HepG2 (cell line): ENCODE measurements at regions not wholly inside any gene's neighbourhood (a gene's known extent, or its start where the extent isn't known, plus 50 kb on each side); places are given as distances from the start of the nearest gene placed in this dataset.

ENCODE experiments used
- ATAC-seq: fragments of 200-7000 bp; cut with Tn5 transposase; 3 replicates; pipeline ENCODE4 v1.9.1; 2020; ENCODE audit warnings: mild to moderate bottlenecking, moderate library complexity
- BruUV-seq: library from RNA; stranded (reverse); fragments of 400-500 nt; replicated peaks from 2 replicates; lab custom pipeline; 2021; lab: Mats Ljungman, UMichigan
- CTCF ChIA-PET: fragments of 300-600 bp; formaldehyde crosslinking; extraction: SDS; loops from one replicate; lab custom pipeline; 2021; ENCODE audit warnings: low total read pairs, inconsistent platforms, low intra/inter-chr PET ratio; lab: Yijun Ruan, JAX
- POLR2A ChIA-PET: fragments of 350-600 bp; sonication (Branson Sonifier 250); formaldehyde crosslinking; loops from one replicate; lab custom pipeline; 2020; ENCODE audit warnings: antibody characterized with exemption, inconsistent platforms; lab: Yijun Ruan, JAX
- DNase-seq: peaks from one replicate; pipeline ENCODE4 v3.0.0-alpha.2; 2015; ENCODE audit warnings: low spot score
- FAIRE-seq: peaks from 3 replicates; lab custom pipeline; 2011; peaks lifted over from hg19 to GRCh38; lab: Jason Lieb, UNC
- H2AFZ ChIP-seq: one replicate; pipeline ENCODE4 v1.6.1; 2011; ENCODE audit warnings: low read length, inconsistent platforms
- H3K27ac ChIP-seq: fragments of 300-600 bp; 3 replicates; pipeline ENCODE4 v1.8.0; 2011; ENCODE audit warnings: mixed run types, mild to moderate bottlenecking, mixed read lengths, low read length, inconsistent platforms; ENCODE audit not compliant: insufficient read depth; ENCODE audit errors: extremely low read length
- H3K27me3 ChIP-seq, 2 experiments: fragments of 200-600 bp in 1 of 2; 2 replicates in 1 of 2; 3 replicates in 1 of 2; pipeline versions ENCODE4 v1.6.0 to v1.8.0; 2011; ENCODE audit warnings: low read length in 2 of 2, mild to moderate bottlenecking in 2 of 2, moderate library complexity in 2 of 2, inconsistent platforms in 1 of 2; ENCODE audit not compliant: insufficient read depth in 2 of 2, control insufficient read depth in 1 of 2
- H3K36me3 ChIP-seq, 2 experiments: fragments of 200-600 bp in 1 of 2; replicated peaks in 1 of 2; 2 replicates in 1 of 2; 3 replicates in 1 of 2; pipeline versions ENCODE4 v1.5.1 to v1.8.0; 2011; ENCODE audit warnings: low read length in 2 of 2, inconsistent platforms in 1 of 2; ENCODE audit not compliant: insufficient read depth in 2 of 2, control insufficient read depth in 1 of 2
- H3K4me1 ChIP-seq: 2 replicates; pipeline ENCODE4 v1.5.1; 2012; ENCODE audit warnings: low read length, inconsistent platforms; ENCODE audit not compliant: insufficient read depth
- H3K4me2 ChIP-seq: 2 replicates; pipeline ENCODE4 v1.6.0; 2011; ENCODE audit warnings: low read depth, low read length, inconsistent platforms
- H3K4me3 ChIP-seq, 3 experiments: fragments of 200-600 bp in 1 of 3; sonication (generic), shearing (Covaris generic) in 1 of 3; replicated peaks in 1 of 3; 2 replicates each; pipeline ENCODE4 v1.5.1; 2011 to 2016; ENCODE audit warnings: low read length in 3 of 3, inconsistent platforms in 2 of 3, low read depth in 2 of 3, mild to moderate bottlenecking in 2 of 3, control low read depth in 1 of 3, mixed read lengths in 1 of 3; ENCODE audit not compliant: insufficient read depth in 1 of 3
- H3K79me2 ChIP-seq: one replicate; pipeline ENCODE4 v1.6.1; 2011; ENCODE audit warnings: low read length, inconsistent platforms; ENCODE audit not compliant: insufficient read depth
- H3K9ac ChIP-seq: 2 replicates; pipeline ENCODE4 v1.6.0; 2011; ENCODE audit warnings: mild to moderate bottlenecking, low read depth, low read length, inconsistent platforms; ENCODE audit not compliant: insufficient read depth
- H3K9me3 ChIP-seq: 2 replicates; pipeline ENCODE4 v1.5.1; 2012; ENCODE audit warnings: mild to moderate bottlenecking, low read length
- H4K20me1 ChIP-seq: 2 replicates; pipeline ENCODE4 v1.6.0; 2011; ENCODE audit warnings: inconsistent platforms, mild to moderate bottlenecking, low read length, moderate library complexity; ENCODE audit not compliant: insufficient read depth
- ADNP ChIP-seq: sonication (generic); formaldehyde crosslinking; IDR thresholded peaks from 2 replicates; pipeline ENCODE4 v1.4.0; 2020; ENCODE audit warnings: missing genetic modification reagents
- CCAR2 ChIP-seq: fragments of 200-400 bp; formaldehyde crosslinking; optimal IDR thresholded peaks from 2 replicates; pipeline ENCODE3; 2018; ENCODE audit warnings: low read depth, mild to moderate bottlenecking, low read length, moderate library complexity
- MATR3 ChIP-seq: sonication (generic); formaldehyde crosslinking; IDR thresholded peaks from 2 replicates; pipeline ENCODE4 v1.4.0; 2020; ENCODE audit warnings: missing genetic modification reagents
- MLLT10 ChIP-seq: sonication (generic); formaldehyde crosslinking; IDR thresholded peaks from 2 replicates; pipeline ENCODE4 v1.4.0; 2020; ENCODE audit warnings: missing genetic modification reagents
- MXI1 ChIP-seq: IDR thresholded peaks from 3 replicates; pipeline ENCODE4 v1.6.1; 2012; ENCODE audit warnings: low read depth, low read length, inconsistent platforms, borderline replicate concordance
- POLR2G ChIP-seq: fragments of 200-400 bp; formaldehyde crosslinking; IDR thresholded peaks from 2 replicates; pipeline ENCODE4 v1.6.1; 2018; ENCODE audit warnings: mild to moderate bottlenecking, low read depth, low read length, moderate library complexity
- PRDM15 ChIP-seq: sonication (generic); formaldehyde crosslinking; IDR thresholded peaks from 2 replicates; pipeline ENCODE4 v1.4.0; 2020; ENCODE audit warnings: missing genetic modification reagents
- TBL1XR1 ChIP-seq: fragments of 150-350 bp; IDR thresholded peaks from 2 replicates; pipeline ENCODE4 v1.6.1; 2014; ENCODE audit warnings: borderline replicate concordance, low read length; ENCODE audit not compliant: partially characterized antibody
- TERF1 ChIP-seq: sonication (generic); formaldehyde crosslinking; IDR thresholded peaks from 2 replicates; pipeline ENCODE4 v1.8.0; 2022; ENCODE audit warnings: mild to moderate bottlenecking, missing genetic modification reagents, moderate library complexity
- TP53 ChIP-seq: sonication (generic); formaldehyde crosslinking; conservative IDR thresholded peaks from 2 replicates; pipeline ENCODE4 v1.4.0; 2020; ENCODE audit warnings: missing genetic modification reagents
- ZBTB46 ChIP-seq: sonication (generic); formaldehyde crosslinking; IDR thresholded peaks from 2 replicates; pipeline ENCODE4 v1.4.0; 2020; ENCODE audit warnings: mild to moderate bottlenecking, missing genetic modification reagents, borderline replicate concordance
- ZFYVE20 ChIP-seq: sonication (generic); formaldehyde crosslinking; IDR thresholded peaks from 2 replicates; pipeline ENCODE4 v1.8.0; 2023; ENCODE audit warnings: low read depth, mild to moderate bottlenecking, moderate library complexity, missing genetic modification reagents, borderline replicate concordance
- ZKSCAN5 ChIP-seq: sonication (generic); formaldehyde crosslinking; IDR thresholded peaks from 2 replicates; pipeline ENCODE4 v1.5.1; 2020; ENCODE audit warnings: mild to moderate bottlenecking, missing genetic modification reagents
- ZNF317 ChIP-seq: sonication (generic); formaldehyde crosslinking; IDR thresholded peaks from 2 replicates; pipeline ENCODE4 v1.5.0; 2020; ENCODE audit warnings: mild to moderate bottlenecking, missing genetic modification reagents
- ZNF563 ChIP-seq: sonication (generic); formaldehyde crosslinking; IDR thresholded peaks from 2 replicates; pipeline ENCODE4 v1.8.0; 2022; ENCODE audit warnings: mild to moderate bottlenecking, moderate library complexity, missing genetic modification reagents
- ZNF83 ChIP-seq: sonication (generic); formaldehyde crosslinking; IDR thresholded peaks from 2 replicates; pipeline ENCODE4 v1.4.0; 2020; ENCODE audit warnings: missing genetic modification reagents, mild to moderate bottlenecking, borderline replicate concordance
- ZNF841 ChIP-seq: sonication (generic); formaldehyde crosslinking; IDR thresholded peaks from 2 replicates; pipeline ENCODE4 v1.8.1; 2023; ENCODE audit warnings: missing genetic modification reagents, borderline replicate concordance
- WGBS: methylation state at CpG from one replicate; pipeline ENCODE4 v1.1.6; 2017; ENCODE audit warnings: low lambda C conversion rate; 5-methylcytosine and 5-hydroxymethylcytosine counted together
- in situ Hi-C: cut with HindIII; loops from 2 replicates; pipeline ENCODE4 v1.10.0; 2017; ENCODE audit warnings: low pct_unique_long_range_greater_than_20kb; ENCODE audit not compliant: extremely low pct_ligation_motif_present
- intact Hi-C: fragments of 100-400 bp; cut with micrococcal nuclease; formaldehyde crosslinking; loops from one replicate; pipeline ENCODE4 v1.10.0; 2022; ENCODE audit not compliant: unreplicated experiment

GRCh38 chr2:52054824-52055223 lies 1022.9 kb upstream of the NRXN1 start:
- H3K4me2 ChIP-seq = no peak overlapping the region
- no peak overlapping the region for H3K9ac ChIP-seq
- no peak for FAIRE-seq
- no peaks in the 10 kb centered on the region for H4K20me1 ChIP-seq
- WGBS = 0% methylated on average over 3 of the region's 3 CpGs
- in situ Hi-C loops (no loop called here), intact Hi-C loops (no loop called here)
- H3K4me3 ChIP-seq = no peak overlapping the region
- H3K79me2 ChIP-seq = no peaks in the 10 kb centered on the region
- H3K27ac ChIP-seq = no peak overlapping the region
- no peaks in the 10 kb centered on the region for H3K27me3 ChIP-seq
- no peak for ATAC-seq
- ChIA-PET CTCF (no interaction called here), POLR2A (no interaction called here)
- no TSS peak for BruUV-seq
- H2AFZ ChIP-seq = no peak overlapping the region
- no peak for DNase-seq
- no peaks in the 10 kb centered on the region for H3K36me3 ChIP-seq
- H3K9me3 ChIP-seq = peaks cover 81% of the 10 kb centered on the region
- H3K4me1 ChIP-seq = no peaks in the 10 kb centered on the region
- TF ChIP-seq ZNF83 (CRISPR knock-in tag) = no peak
- TF ChIP-seq CCAR2 = no peak
- no peak for TF ChIP-seq ZNF841 (CRISPR knock-in tag)
- TF ChIP-seq PRDM15 (CRISPR knock-in tag) = no peak
- TF ChIP-seq TBL1XR1 = no peak
- TF ChIP-seq ZNF317 (CRISPR knock-in tag) = no peak
- no peak for TF ChIP-seq POLR2G
- no peak for TF ChIP-seq MATR3 (CRISPR knock-in tag)
- no peak for TF ChIP-seq ZBTB46 (CRISPR knock-in tag)
- TF ChIP-seq ZNF563 (CRISPR knock-in tag) = no peak
- TF ChIP-seq ZFYVE20 (CRISPR knock-in tag) = no peak
- no peak for TF ChIP-seq MXI1
- TF ChIP-seq TP53 (CRISPR knock-in tag) = no peak
- no peak for TF ChIP-seq MLLT10 (CRISPR knock-in tag)
- TF ChIP-seq TERF1 (CRISPR knock-in tag) = no peak
- TF ChIP-seq ZKSCAN5 (CRISPR knock-in tag) = no peak
- TF ChIP-seq ADNP (CRISPR knock-in tag) = no peak
